Right lobe of liver (tissue), 6 donors: ENCODE measurements at regions not wholly inside any gene's neighbourhood (a gene's known extent, or its start where the extent isn't known, plus 50 kb on each side); places are given as distances from the start of the nearest gene placed in this dataset.

ENCODE experiments used
- ATAC-seq, 4 donors: fragments of 200-7000 bp; cut with Tn5 transposase; one replicate each; pipeline ENCODE4 v1.9.1; 2020; ENCODE audit warnings: mild to moderate bottlenecking in 4 of 4, moderate library complexity in 4 of 4
- DNase-seq, 3 donors: peaks; one replicate each; pipeline ENCODE4 v3.0.0-alpha.2; 2020
- H3K27ac ChIP-seq, 3 donors: fragments of 200-600 bp; one replicate each; pipeline ENCODE4 v1.8.0; 2022
- H3K27me3 ChIP-seq, 2 donors: fragments of 200-600 bp; one replicate each; pipeline ENCODE4 v1.8.0; 2022
- H3K36me3 ChIP-seq, 4 donors: fragments of 200-600 bp; sonication (generic) in 1 of 4; one replicate each; pipeline versions ENCODE4 v1.5.1 to v1.8.0; 2017 to 2022; ENCODE audit warnings: control low read depth in 1 of 4
- H3K4me1 ChIP-seq, 4 donors: fragments of 200-600 bp; sonication (generic) in 1 of 4; one replicate each; pipeline versions ENCODE4 v1.5.1 to v1.8.0; 2017 to 2022; ENCODE audit warnings: control low read depth in 1 of 4
- H3K4me3 ChIP-seq, 3 donors: fragments of 200-600 bp; one replicate each; pipeline ENCODE4 v1.8.0; 2022
- H3K9me3 ChIP-seq, 4 donors: fragments of 200-600 bp; sonication (generic) in 1 of 4; one replicate each; pipeline versions ENCODE4 v1.5.1 to v1.8.0; 2017 to 2022; ENCODE audit warnings: control low read depth in 1 of 4
- POLR2A ChIP-seq: fragments of 450-650 bp; IDR thresholded peaks from one replicate; pipeline ENCODE4 v1.6.1; 2017; ENCODE audit warnings: antibody characterized with exemption, mild to moderate bottlenecking
- WGBS: methylation state at CpG from one replicate; pipeline ENCODE4 v1.1.6; 2018; ENCODE audit warnings: low coverage, low lambda C conversion rate; ENCODE audit not compliant: insufficient coverage; ENCODE audit errors: missing lambda C conversion rate; 5-methylcytosine and 5-hydroxymethylcytosine counted together
- intact Hi-C, 2 donors: fragments of 100-400 bp; cut with DNase I; formaldehyde crosslinking; loops; one replicate each; pipeline versions ENCODE4 v1.11.2 to v1.14.1; 2022
- TF ChIP-seq, protein P1 (sequence below), 4 donors: fragments of 200-600 bp in 3 of 4; fragments of 450-650 bp in 1 of 4; IDR thresholded peaks; one replicate each; pipeline versions ENCODE4 v1.5.1 to v1.8.0; 2016 to 2022; ENCODE audit warnings: antibody characterized with exemption in 4 of 4, mild to moderate bottlenecking in 2 of 4
- donor health status: DM: no; HTN: yes; CAD: no.
- donor health status: DM: no; HTN: no; CAD: no.
- donor health status: DM: no; HTN: no; CAD: no.
- donor health status: DM: no; HTN: yes; CAD: no.
- donor health status: DM: no; HTN: yes; CAD: no.

DNA sequence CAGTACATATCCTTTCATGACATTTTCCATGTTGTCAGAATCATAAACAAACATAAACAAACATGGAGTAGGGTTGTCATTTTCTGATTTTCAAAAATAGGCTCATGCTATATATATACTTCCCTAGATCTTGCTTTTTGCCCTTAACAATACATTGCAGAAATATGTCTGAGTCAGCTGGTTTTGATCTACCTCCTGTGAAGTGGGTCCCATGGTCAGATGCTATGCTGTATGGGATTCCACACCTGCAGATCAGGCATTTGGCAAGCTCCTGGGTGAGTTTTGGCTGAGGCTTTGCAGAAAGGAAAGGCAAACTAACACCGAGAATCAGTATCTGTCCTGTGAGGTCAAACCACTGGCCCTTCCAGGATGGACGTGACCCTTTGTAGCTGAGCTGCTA is 183.0 kb upstream of the ARID2 start:
- Histone ChIP-seq H3K4me1 (no peaks in the 10 kb centered on the region), H3K27ac (no peak overlapping the region), H3K4me3 (no peak overlapping the region), H3K27me3 (no peaks in the 10 kb centered on the region), H3K36me3 (no peaks in the 10 kb centered on the region), H3K9me3 (no peaks in the 10 kb centered on the region)
- intact Hi-C loops = loop anchor here in 1 of 2 donors (10.0 kb wide), 1 partner anchor 178 kb away; the partner anchor contains the start of gene ARID2
- ATAC-seq (no peak), DNase-seq (no peak)
- WGBS = 80% methylated on average over 1 of the region's 2 CpGs
- no peak for TF ChIP-seq POLR2A
- TF ChIP-seq, protein P1, sequence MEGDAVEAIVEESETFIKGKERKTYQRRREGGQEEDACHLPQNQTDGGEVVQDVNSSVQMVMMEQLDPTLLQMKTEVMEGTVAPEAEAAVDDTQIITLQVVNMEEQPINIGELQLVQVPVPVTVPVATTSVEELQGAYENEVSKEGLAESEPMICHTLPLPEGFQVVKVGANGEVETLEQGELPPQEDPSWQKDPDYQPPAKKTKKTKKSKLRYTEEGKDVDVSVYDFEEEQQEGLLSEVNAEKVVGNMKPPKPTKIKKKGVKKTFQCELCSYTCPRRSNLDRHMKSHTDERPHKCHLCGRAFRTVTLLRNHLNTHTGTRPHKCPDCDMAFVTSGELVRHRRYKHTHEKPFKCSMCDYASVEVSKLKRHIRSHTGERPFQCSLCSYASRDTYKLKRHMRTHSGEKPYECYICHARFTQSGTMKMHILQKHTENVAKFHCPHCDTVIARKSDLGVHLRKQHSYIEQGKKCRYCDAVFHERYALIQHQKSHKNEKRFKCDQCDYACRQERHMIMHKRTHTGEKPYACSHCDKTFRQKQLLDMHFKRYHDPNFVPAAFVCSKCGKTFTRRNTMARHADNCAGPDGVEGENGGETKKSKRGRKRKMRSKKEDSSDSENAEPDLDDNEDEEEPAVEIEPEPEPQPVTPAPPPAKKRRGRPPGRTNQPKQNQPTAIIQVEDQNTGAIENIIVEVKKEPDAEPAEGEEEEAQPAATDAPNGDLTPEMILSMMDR (IDR thresholded peaks at IDR 0.05) = no peak

- H3K36me3 ChIP-seq = no peaks in the 10 kb centered on the region
- 80% methylated on average over 1 of the region's 1 CpG for WGBS
- H3K27me3 ChIP-seq = no peaks in the 10 kb centered on the region
- no peak for TF ChIP-seq POLR2A
- TF ChIP-seq, protein P1 (IDR thresholded peaks at IDR 0.05) = no peak
- no peak for ATAC-seq
- no peaks in the 10 kb centered on the region for H3K9me3 ChIP-seq
- H3K27ac ChIP-seq = no peak overlapping the region
- intact Hi-C loops = loop anchor here in 1 of 2 donors (10.0 kb wide), 1 partner anchor 178 kb away; the partner anchor contains the start of gene ARID2
- H3K4me1 ChIP-seq = no peaks in the 10 kb centered on the region
- no peak overlapping the region for H3K4me3 ChIP-seq
- DNase-seq = no peak
Measured at GRCh38 chr12:45547132-45547531, 182.4 kb upstream of the ARID2 start.

DNA sequence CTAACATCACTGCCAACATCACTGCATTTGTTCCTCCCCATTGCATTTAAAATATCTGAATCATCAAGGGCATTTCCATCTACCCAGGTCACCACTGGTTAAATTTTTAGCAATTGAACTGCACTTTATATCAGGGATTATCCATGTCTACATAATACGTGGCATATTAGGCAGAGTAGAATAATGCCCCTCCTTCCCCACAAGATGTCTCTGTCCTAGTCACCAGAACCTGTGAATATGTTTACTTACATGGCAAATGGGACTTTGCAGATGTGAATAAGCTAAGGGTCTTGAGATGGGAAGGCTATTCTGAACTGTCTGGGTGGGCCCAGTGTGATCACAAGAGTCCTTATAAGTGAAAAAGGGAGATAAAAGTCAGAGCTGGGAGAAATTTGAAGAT is 181.7 kb upstream of the ARID2 start:
- no peak overlapping the region for H3K27ac ChIP-seq
- no peaks in the 10 kb centered on the region for H3K36me3 ChIP-seq
- no peaks in the 10 kb centered on the region for H3K9me3 ChIP-seq
- no peaks in the 10 kb centered on the region for H3K27me3 ChIP-seq
- intact Hi-C loops = loop anchor here in 1 of 2 donors (10.0 kb wide), 1 partner anchor 177 kb away; the partner anchor contains the start of gene ARID2
- no peak for TF ChIP-seq POLR2A
- TF ChIP-seq, protein P1 (IDR thresholded peaks at IDR 0.05) = peak in 1 of 4 donors; percentile 4
- no peak for DNase-seq
- no peaks in the 10 kb centered on the region for H3K4me1 ChIP-seq
- no peak overlapping the region for H3K4me3 ChIP-seq
- ATAC-seq = no peak
- WGBS = 11% methylated on average over 1 of the region's 1 CpG

DNA sequence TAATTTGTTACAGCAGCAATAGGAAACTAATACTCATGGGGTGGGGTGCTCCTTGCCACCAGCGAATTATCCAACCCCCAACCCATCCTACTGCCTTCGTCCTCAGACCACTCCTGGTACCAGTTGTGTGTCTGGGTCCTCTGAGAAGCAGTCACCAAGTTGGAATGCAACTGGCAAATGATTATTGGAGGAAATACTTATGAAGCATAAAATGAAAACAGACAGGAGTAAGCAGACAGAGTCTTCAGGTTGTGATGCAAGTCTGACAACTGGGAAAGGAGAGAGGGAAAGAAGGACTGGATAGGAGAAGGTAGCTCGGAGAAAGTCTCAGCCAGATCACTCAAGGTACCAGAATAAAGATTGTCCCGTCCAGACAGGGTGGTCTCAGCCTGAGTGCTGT is 181.1 kb upstream of the ARID2 start:
- TF ChIP-seq POLR2A = no peak
- TF ChIP-seq, protein P1 (IDR thresholded peaks at IDR 0.05) = no peak
- no peak overlapping the region for H3K27ac ChIP-seq
- H3K27me3 ChIP-seq = no peaks in the 10 kb centered on the region
- ATAC-seq = no peak
- H3K4me1 ChIP-seq = no peaks in the 10 kb centered on the region
- DNase-seq = no peak
- 64% methylated on average over 3 of the region's 4 CpGs for WGBS
- intact Hi-C loops = loop anchor here in 1 of 2 donors (10.0 kb wide), 1 partner anchor 176 kb away; the partner anchor contains the start of gene ARID2
- no peaks in the 10 kb centered on the region for H3K36me3 ChIP-seq
- H3K4me3 ChIP-seq = no peak overlapping the region
- no peaks in the 10 kb centered on the region for H3K9me3 ChIP-seq
